Amygdala (tissue), 56 donors: ENCODE measurements at regions not wholly inside any gene's neighbourhood (a gene's known extent, or its start where the extent isn't known, plus 50 kb on each side); places are given as distances from the start of the nearest gene placed in this dataset.

Experiments
- DNase-seq, 56 donors: peaks; one replicate each; lab custom pipeline; 2025; lab: John Stamatoyannopoulos, UW

- no peak for DNase-seq
Observed at GRCh38 chr1:244191581-244191980, 140.5 kb downstream of the ZBTB18 start.

GRCh38 chr1:244192325-244192724 is 141.2 kb downstream of the ZBTB18 start:
- no peak for DNase-seq

GRCh38 chr1:244196571-244197285 is 145.6 kb downstream of the ZBTB18 start:
- DNase-seq: no peak

GRCh38 chr1:244197851-244198375 is 146.8 kb downstream of the ZBTB18 start:
- no peak for DNase-seq

DNA sequence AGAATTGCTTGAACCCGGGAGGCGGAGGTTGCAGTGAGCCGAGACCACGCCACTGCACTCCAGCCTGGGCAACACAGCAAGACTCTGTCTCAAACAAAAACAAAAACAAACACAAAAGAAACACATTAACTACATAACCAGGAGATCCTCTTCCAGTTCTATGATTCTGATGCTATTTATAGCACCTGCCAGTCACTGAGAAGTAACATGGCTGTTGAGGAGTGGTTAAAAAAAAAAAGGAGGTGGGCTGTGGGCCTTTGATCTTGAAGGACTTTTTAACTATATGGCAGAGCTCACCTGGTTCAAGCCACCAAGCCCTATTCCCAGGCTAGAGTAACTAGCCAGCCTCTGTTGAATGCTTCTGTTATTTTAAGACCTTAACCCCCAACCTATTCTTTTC is 148.8 kb downstream of the ZBTB18 start:
- DNase-seq: no peak

DNA sequence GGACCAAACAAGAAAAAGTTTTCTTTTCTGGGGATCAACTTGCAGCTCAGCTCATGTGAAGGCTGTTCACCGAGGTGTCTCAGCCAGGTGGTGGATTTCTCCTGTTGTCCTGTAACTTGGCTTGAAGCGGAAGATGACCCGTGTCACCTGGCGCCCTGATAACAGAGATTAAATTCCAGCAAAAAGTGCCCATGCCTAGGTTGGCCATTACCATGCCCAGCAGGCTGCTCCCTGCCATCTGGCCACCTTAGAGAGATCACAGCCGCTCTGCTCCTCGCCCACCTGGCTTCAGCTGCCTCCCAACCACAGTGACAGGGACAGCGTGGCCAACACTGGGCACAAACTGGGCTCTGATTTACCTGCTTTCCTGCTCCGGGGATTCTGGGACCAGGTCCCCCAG is 149.5 kb downstream of the ZBTB18 start:
- no peak for DNase-seq

DNA sequence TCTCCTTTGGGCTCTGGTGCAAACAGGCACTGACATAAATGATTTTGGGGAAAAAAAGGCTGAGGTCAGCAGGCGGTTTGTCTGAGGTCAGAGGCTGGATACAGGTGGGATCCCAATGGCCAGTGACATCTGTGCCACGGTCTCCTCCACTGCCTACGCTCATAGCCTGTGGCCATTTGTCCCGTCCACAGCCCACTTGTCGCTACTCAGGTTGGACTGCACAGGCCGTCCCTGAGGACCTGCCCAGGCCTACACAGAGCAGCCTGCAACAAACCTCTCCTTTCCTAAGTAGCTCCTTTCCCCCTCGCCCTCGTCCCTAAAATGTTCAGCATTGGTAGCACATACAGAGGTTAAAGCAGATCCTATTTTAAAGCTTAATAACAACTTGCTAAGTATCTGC is 150.7 kb downstream of the ZBTB18 start:
- DNase-seq: no peak

DNA sequence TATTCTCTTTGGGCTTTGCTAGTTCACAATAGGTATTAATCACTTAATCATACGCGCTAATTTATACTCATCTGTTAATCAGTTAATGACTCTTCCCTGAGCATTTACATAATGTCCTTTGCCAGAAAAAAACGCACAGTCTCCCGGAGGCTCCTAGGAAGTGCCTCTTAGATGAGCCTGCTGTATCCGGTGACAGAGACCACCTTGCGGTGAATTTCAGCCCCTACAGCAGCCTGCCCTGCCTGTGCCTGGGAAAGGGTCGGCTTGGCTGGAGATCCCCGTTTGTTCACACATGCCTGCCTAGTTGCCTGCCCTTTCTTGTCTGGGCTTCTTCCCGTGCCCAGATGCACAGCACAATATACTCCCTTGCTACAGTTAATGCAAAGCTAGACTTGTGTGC is 152.9 kb downstream of the ZBTB18 start:
- DNase-seq: no peak

GRCh38 chr1:244205171-244205570 is 154.1 kb downstream of the ZBTB18 start:
- no peak for DNase-seq

DNA sequence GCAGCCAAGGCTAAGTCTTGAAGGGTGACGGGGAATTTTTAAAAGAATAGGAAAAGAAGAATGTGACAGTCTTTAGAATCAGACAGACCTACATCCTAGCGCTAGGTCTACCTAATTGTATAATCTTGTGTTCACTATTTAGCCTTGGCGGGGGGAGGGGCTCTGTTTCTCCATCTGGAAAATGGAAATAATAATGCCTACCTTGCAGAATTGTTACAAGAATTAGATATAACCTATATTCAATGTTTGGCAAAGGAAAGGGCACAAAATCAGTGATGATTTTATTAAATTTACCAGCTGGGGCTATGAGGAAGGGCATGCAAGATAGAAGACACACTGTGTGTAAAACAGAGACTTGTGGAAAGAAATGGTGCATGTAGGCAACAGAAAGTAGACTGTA is 154.8 kb downstream of the ZBTB18 start:
- no peak for DNase-seq

GRCh38 chr1:244207042-244207934 is 156.2 kb downstream of the ZBTB18 start:
- no peak for DNase-seq

GRCh38 chr1:244207935-244208244 is 156.8 kb downstream of the ZBTB18 start:
- DNase-seq: no peak

DNA sequence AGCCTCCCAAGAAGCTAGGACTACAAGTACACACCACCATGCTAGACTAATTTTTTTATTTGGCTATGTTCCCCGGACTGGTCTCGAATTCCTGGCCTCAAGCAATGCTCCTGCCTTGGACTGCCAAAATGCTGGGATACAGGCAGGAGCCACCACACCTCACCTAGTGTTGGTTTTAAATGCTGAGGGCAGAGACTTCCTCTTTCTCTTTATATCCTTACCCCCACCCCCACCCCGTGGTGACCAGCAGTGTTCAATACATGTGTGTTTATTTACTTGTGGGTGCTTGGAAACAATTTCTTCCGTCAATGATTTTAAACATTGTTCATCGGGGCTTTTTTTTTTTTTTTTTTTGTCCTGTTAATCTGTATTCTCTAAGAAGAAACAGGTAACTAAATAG is 158.9 kb downstream of the ZBTB18 start:
- no peak for DNase-seq

GRCh38 chr1:244210884-244211558 is 159.9 kb downstream of the ZBTB18 start:
- no peak for DNase-seq

GRCh38 chr1:244211559-244211944 is 160.5 kb downstream of the ZBTB18 start:
- no peak for DNase-seq

DNA sequence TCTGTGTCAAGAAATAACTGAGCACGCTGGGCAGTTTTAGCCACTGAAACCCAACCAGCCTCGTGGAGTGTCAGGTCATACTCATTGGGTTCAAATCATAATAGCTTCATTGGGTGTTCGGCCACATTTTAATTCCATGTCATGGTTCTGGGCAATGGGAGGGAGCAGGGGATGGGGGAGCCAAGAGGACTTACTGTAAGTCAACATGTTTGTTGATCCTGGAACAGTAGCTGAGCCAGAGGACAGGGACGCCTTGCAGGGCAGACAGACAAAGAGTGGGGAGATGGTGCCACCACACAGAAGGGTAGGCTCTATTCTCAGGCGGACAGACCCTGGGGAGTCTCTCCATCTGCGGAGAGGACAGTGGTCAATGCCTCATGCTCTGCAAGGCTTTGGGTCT is 161.1 kb downstream of the ZBTB18 start:
- DNase-seq: peak in 2 of 56 donors; percentile 25 to 27

DNA sequence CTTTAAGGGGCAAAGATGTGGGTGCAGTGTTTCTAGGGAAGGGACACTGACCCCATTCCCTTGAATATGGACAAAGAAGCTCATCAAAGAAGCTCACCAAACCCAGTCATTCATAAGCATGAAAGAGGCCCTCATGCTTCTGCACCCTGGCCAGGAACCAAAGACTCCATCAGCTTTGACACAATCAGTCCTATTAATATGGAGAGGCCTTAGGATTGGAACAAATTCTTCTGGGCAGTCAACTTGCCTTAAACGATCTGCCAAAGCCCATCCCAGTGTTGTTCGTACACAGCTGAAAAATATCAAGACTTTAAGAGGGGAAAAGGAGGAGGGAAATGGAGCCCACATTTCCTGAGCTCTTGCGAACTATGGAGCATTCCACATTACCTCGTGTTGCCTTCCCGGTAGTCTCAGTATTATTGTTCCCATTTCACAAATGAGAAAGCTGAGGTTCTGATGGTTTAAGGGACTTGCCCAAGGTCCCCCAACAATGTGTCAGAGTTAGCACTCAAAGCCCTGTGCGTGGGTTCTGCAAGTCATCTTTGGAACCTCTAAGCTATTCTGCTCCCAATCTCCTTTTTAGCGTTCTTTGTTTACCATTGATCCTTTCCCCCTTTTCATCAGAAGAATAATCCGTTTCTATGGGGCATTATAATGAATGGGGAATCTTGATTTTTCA is 161.9 kb downstream of the ZBTB18 start:
- DNase-seq: peak in 28 of 56 donors; percentile 9 to 77 (median 32)

DNA sequence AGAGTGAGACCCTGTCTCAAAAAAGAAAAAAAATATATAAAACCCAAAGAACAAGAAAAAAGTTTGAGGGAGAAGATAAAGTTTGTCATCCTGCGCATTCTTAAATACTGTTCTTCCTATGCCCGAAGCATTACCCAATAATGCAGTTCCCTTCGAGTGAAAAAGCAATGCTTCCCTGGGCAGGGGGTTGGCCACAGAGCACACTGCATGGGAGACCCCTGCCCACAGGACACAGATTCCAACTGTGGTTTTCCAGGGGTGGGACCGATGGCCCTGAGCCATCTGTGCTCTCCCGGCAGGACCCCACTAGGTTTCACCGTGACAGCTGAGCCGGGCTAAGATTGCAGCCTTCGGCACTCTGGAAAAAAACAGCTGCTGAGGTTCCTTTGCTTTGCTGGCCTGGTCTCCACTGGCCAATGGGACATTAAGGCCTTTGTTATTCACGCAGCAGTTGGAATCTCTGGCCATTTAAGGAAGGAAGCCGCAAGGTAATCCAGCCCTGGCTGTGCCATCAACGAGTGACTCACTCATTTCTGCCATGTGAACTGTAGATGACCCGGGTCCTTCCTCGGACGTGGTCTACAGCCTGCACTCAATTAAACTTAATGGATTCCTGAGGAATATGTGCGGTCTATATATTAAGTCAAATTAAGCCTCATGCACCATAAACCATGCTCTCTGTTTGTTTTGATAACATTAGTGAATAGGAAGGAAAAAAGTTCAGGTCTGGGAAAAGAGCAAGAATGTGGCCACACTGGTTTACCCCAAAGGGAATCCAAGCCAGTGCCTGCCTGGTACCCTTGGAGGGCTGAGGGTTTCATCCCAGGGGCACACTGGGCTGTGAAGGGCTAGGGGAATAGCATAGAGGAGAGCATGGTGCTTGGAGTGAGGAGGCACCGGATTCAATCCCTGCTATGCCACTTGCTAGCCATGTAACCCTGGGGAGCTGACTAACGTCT is 163.2 kb downstream of the ZBTB18 start:
- DNase-seq: no peak

DNA sequence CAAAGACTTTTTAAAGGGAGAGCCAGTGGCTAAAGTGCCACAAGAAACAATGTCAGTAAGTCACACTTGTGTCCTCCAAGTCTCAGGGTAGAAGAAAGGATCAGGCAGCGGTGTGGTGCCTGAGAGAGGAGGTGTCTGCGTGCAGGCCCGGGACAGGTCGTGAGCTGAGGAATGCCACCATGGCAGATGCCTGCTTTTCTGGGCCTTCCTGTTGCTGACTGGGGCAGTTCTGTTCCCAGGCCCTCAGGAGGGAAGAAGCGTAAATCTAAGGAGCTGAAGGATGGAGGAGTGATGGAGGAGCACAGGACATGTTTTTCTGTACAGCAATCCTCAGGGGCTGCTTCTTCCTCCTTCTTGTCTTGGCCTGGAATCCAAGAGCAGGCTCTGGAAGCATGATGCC is 165.8 kb downstream of the ZBTB18 start:
- DNase-seq: no peak
